ENCODE measurements at regions not wholly inside any gene's neighbourhood (a gene's known extent, or its start where the extent isn't known, plus 50 kb on each side); places are given as distances from the start of the nearest gene placed in this dataset.
A peak's percentile ranks its signal among the peaks of the same experiment; 100 is the strongest.
"Not testable (repeated sequence)": the region's sequence is repeated elsewhere in the genome, so short reads cannot be mapped to it uniquely, and the experiment has no call there.

DNA sequence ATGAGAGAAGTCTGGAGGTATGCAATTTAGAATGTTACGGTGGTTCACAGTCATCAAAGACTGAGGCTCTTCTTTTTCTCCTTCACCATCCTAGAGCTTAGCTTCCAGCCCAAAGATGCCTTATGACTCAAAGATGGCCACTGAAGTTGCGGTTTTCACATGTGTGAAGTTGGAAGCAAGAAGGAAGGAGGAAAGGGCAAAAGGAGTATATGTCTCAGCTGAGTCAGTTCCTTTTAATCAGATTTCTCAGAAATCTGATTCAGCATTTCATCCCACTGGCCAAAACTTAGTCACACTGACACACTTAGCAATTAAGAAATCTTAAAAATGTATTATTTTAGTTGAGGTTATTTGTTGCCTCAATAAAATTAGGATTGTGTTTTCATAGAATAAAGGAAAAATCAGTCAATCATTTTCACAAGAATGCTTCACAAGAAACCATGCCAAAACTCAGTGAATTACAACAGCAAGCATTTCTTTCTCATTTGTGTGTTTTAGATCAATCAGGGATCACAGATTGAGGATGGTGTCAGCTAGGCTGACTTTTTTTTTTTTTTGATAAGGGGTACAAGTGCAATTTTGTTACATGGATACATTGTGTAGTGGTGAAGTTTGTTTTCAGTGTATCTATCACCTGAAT, 211.1 kb upstream of the GADL1 start:
- Histone ChIP-seq H3K4me3 (ENCODE audit: insufficient read depth, low read length) (no peak overlapping the region), H4K20me1 (ENCODE audit: insufficient read depth, low read length) (no peaks in the 10 kb centered on the region), H3K79me2 (ENCODE audit: insufficient read depth, low read length) (no peaks in the 10 kb centered on the region), H3K4me2 (ENCODE audit: insufficient read depth, low read length) (peak overlapping the region; percentile 48), H3K36me3 (ENCODE audit: insufficient read depth, low read length) (no peaks in the 10 kb centered on the region), H3K9me3 (ENCODE audit: low read depth, low read length) (no peaks in the 10 kb centered on the region), H3K27ac (ENCODE audit: low read depth, low read length) (peak overlapping the region; percentile 76), H2AFZ (ENCODE audit: low read length) (no peak overlapping the region), H3K4me1 (ENCODE audit: insufficient read depth, low read length) (peaks cover 22% of the 10 kb centered on the region), H3K27me3 (ENCODE audit: insufficient read depth, low read length) (no peaks in the 10 kb centered on the region)
- TF ChIP-seq, protein P1, sequence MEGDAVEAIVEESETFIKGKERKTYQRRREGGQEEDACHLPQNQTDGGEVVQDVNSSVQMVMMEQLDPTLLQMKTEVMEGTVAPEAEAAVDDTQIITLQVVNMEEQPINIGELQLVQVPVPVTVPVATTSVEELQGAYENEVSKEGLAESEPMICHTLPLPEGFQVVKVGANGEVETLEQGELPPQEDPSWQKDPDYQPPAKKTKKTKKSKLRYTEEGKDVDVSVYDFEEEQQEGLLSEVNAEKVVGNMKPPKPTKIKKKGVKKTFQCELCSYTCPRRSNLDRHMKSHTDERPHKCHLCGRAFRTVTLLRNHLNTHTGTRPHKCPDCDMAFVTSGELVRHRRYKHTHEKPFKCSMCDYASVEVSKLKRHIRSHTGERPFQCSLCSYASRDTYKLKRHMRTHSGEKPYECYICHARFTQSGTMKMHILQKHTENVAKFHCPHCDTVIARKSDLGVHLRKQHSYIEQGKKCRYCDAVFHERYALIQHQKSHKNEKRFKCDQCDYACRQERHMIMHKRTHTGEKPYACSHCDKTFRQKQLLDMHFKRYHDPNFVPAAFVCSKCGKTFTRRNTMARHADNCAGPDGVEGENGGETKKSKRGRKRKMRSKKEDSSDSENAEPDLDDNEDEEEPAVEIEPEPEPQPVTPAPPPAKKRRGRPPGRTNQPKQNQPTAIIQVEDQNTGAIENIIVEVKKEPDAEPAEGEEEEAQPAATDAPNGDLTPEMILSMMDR (IDR thresholded peaks at IDR 0.05; ENCODE audit: extremely low read depth, low read depth, low read length) = no peak
- DNase-seq (ENCODE audit: insufficient read length, low spot score, missing footprints) = peak; percentile 89

DNA sequence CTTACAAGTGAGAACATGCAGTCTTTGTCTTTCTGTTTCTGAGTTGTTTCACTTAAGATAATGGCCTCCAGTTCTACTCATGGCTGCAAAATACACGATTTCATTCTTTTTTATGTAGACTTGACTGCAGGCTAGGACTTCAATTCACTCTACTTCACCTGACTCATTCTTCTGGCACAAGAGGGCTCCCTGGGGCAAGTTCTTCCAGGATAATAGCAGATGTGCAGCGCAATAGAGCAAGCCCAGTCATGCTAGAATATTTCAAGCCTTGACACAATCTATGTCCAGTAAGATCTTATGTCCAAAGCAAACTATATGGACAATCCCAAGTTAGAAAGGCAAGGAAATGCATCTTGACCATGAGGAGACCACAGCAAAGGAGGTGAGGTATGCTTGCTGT, 211.7 kb upstream of the GADL1 start:
- peak overlapping the region; percentile 48 for H3K4me2 ChIP-seq (ENCODE audit: insufficient read depth, low read length)
- H2AFZ ChIP-seq (ENCODE audit: low read length) = no peak overlapping the region
- no peaks in the 10 kb centered on the region for H3K9me3 ChIP-seq (ENCODE audit: low read depth, low read length)
- no peaks in the 10 kb centered on the region for H3K36me3 ChIP-seq (ENCODE audit: insufficient read depth, low read length)
- peak overlapping the region; percentile 76 for H3K27ac ChIP-seq (ENCODE audit: low read depth, low read length)
- no peaks in the 10 kb centered on the region for H4K20me1 ChIP-seq (ENCODE audit: insufficient read depth, low read length)
- no peaks in the 10 kb centered on the region for H3K79me2 ChIP-seq (ENCODE audit: insufficient read depth, low read length)
- H3K4me3 ChIP-seq (ENCODE audit: insufficient read depth, low read length) = no peak overlapping the region
- peaks cover 22% of the 10 kb centered on the region for H3K4me1 ChIP-seq (ENCODE audit: insufficient read depth, low read length)
- TF ChIP-seq, protein P1 (IDR thresholded peaks at IDR 0.05; ENCODE audit: extremely low read depth, low read depth, low read length) = peak; percentile 22
- peak; percentile 94 for DNase-seq (ENCODE audit: insufficient read length, low spot score, missing footprints)
- no peaks in the 10 kb centered on the region for H3K27me3 ChIP-seq (ENCODE audit: insufficient read depth, low read length)

DNA sequence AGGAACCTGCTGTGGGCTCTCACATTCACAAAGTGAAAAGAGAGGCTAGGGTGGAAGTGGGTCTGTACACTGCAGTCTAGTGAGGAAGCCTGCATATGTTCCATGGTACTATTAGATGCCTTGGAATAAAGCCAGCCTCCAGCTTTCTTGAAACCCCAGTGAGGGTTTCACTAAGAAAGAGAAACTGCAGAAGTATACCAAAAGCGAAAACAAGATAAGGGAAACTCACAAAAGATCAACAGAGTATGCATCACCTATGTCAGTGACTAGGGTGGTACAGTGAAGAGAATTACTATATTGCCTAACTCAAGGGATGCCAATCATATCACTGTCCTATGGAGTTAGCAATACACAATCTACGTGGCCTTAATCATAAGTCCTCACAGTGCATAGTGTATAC, 212.5 kb upstream of the GADL1 start:
- Histone ChIP-seq H4K20me1 (ENCODE audit: insufficient read depth, low read length) (no peaks in the 10 kb centered on the region), H3K9me3 (ENCODE audit: low read depth, low read length) (no peaks in the 10 kb centered on the region), H3K4me2 (ENCODE audit: insufficient read depth, low read length) (no peak overlapping the region), H2AFZ (ENCODE audit: low read length) (no peak overlapping the region), H3K4me1 (ENCODE audit: insufficient read depth, low read length) (peaks cover 22% of the 10 kb centered on the region), H3K4me3 (ENCODE audit: insufficient read depth, low read length) (no peak overlapping the region), H3K27ac (ENCODE audit: low read depth, low read length) (no peak overlapping the region), H3K36me3 (ENCODE audit: insufficient read depth, low read length) (no peaks in the 10 kb centered on the region), H3K27me3 (ENCODE audit: insufficient read depth, low read length) (no peaks in the 10 kb centered on the region), H3K79me2 (ENCODE audit: insufficient read depth, low read length) (no peaks in the 10 kb centered on the region)
- TF ChIP-seq, protein P1 (IDR thresholded peaks at IDR 0.05; ENCODE audit: extremely low read depth, low read depth, low read length) = no peak
- DNase-seq (ENCODE audit: insufficient read length, low spot score, missing footprints) = no peak

DNA sequence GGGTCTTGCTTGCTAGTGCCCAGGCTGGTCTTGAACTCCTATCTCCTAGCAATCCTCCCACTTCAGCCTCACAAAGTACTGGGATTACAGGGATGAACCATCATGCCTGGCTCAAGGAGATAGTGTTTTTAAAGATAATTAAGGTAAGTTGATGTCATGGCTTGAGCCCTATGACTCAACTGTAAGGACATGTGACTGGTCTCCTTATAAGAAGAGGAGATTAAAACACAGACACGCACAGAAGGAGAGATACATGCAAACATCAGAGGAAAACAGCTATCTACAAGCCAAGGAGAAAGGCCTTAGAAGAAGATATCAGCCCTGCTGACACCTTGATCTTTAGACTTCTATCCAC, 220.4 kb upstream of the GADL1 start:
- no peak for DNase-seq (ENCODE audit: insufficient read length, low spot score, missing footprints)
- Histone ChIP-seq H3K27me3 (ENCODE audit: insufficient read depth, low read length) (no peaks in the 10 kb centered on the region), H3K36me3 (ENCODE audit: insufficient read depth, low read length) (no peaks in the 10 kb centered on the region), H3K27ac (ENCODE audit: low read depth, low read length) (no peak overlapping the region), H3K4me1 (ENCODE audit: insufficient read depth, low read length) (no peaks in the 10 kb centered on the region), H4K20me1 (ENCODE audit: insufficient read depth, low read length) (no peaks in the 10 kb centered on the region), H3K4me2 (ENCODE audit: insufficient read depth, low read length) (no peak overlapping the region), H3K79me2 (ENCODE audit: insufficient read depth, low read length) (no peaks in the 10 kb centered on the region), H3K9me3 (ENCODE audit: low read depth, low read length) (no peaks in the 10 kb centered on the region), H3K4me3 (ENCODE audit: insufficient read depth, low read length) (no peak overlapping the region), H2AFZ (ENCODE audit: low read length) (no peak overlapping the region)
- TF ChIP-seq, protein P1 (IDR thresholded peaks at IDR 0.05; ENCODE audit: extremely low read depth, low read depth, low read length) = no peak

DNA sequence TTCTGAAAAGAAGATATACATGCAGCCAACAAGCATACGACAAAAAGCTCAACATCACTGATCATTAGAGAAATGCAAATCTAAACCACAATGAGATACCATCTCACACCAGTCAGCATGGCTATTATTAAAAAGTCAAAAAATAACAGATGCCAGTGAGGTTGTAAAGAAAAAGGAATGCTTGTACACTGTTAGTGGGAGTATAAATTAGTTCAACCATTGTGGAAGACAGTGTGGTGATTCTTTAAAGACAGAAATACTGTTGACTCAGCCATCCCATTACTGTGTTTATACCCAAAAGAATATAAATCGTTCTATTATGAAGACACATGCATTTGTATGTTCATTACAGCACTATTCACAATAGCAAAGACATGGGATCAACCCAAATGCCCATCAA, 221.1 kb upstream of the GADL1 start:
- not testable (repeated sequence) for H3K27ac ChIP-seq (ENCODE audit: low read depth, low read length); H3K36me3 ChIP-seq (ENCODE audit: insufficient read depth, low read length); H2AFZ ChIP-seq (ENCODE audit: low read length); DNase-seq (ENCODE audit: insufficient read length, low spot score, missing footprints); H3K4me3 ChIP-seq (ENCODE audit: insufficient read depth, low read length); H3K4me2 ChIP-seq (ENCODE audit: insufficient read depth, low read length); H3K9me3 ChIP-seq (ENCODE audit: low read depth, low read length); H3K4me1 ChIP-seq (ENCODE audit: insufficient read depth, low read length); H3K79me2 ChIP-seq (ENCODE audit: insufficient read depth, low read length); H3K27me3 ChIP-seq (ENCODE audit: insufficient read depth, low read length); H4K20me1 ChIP-seq (ENCODE audit: insufficient read depth, low read length)
